Suprapubic skin (tissue), 4 donors: ENCODE measurements at regions not wholly inside any gene's neighbourhood (a gene's known extent, or its start where the extent isn't known, plus 50 kb on each side); places are given as distances from the start of the nearest gene placed in this dataset.
"Not testable (repeated sequence)": the region's sequence is repeated elsewhere in the genome, so short reads cannot be mapped to it uniquely, and the experiment has no call there.

Experiments
- DNase-seq, 2 donors: peaks; one replicate each; pipeline ENCODE4 v3.0.0-alpha.2; 2019; ENCODE audit warnings: low spot score in 2 of 2
- H3K27ac ChIP-seq: fragments of 200-600 bp; sonication (generic); one replicate; pipeline ENCODE4 v1.5.1; 2019
- H3K27me3 ChIP-seq: fragments of 200-600 bp; sonication (generic); one replicate; pipeline ENCODE4 v1.5.1; 2019
- H3K36me3 ChIP-seq: fragments of 200-600 bp; sonication (generic); one replicate; pipeline ENCODE4 v1.5.1; 2019
- H3K4me1 ChIP-seq: fragments of 200-600 bp; sonication (generic); one replicate; pipeline ENCODE4 v1.5.1; 2019
- H3K4me3 ChIP-seq: fragments of 200-600 bp; sonication (generic); one replicate; pipeline ENCODE4 v1.5.1; 2019; ENCODE audit warnings: mild to moderate bottlenecking
- H3K9me3 ChIP-seq: fragments of 200-600 bp; sonication (generic); one replicate; pipeline ENCODE4 v1.5.1; 2019
- CTCF ChIP-seq, 2 donors: fragments of 200-600 bp in 1 of 2; fragments of 450-650 bp in 1 of 2; sonication (generic) in 1 of 2; IDR thresholded peaks; one replicate each; pipeline ENCODE4 v1.5.1; 2016 to 2019; ENCODE audit warnings: antibody characterized with exemption in 2 of 2, mild to moderate bottlenecking in 1 of 2, moderate library complexity in 1 of 2
- EP300 ChIP-seq: sonication (generic); formaldehyde crosslinking; IDR thresholded peaks from one replicate; pipeline ENCODE4 v1.6.1; 2017; ENCODE audit warnings: antibody characterized with exemption
- POLR2A ChIP-seq, 2 donors: fragments of 450-650 bp; IDR thresholded peaks; one replicate each; pipeline ENCODE4 v1.6.1; 2017; ENCODE audit warnings: antibody characterized with exemption in 2 of 2, mild to moderate bottlenecking in 2 of 2, moderate library complexity in 2 of 2
- POLR2AphosphoS5 ChIP-seq, 3 donors: sonication (generic); formaldehyde crosslinking; IDR thresholded peaks; one replicate each; pipeline ENCODE4 v1.6.1; 2017; ENCODE audit warnings: antibody characterized with exemption in 3 of 3
- WGBS: methylation state at CpG from one replicate; pipeline ENCODE4 v1.1.5; 2018; 5-methylcytosine and 5-hydroxymethylcytosine counted together

- H3K27ac ChIP-seq: no peak overlapping the region
- H3K27me3 ChIP-seq: no peaks in the 10 kb centered on the region
- H3K4me3 ChIP-seq: no peak overlapping the region
- DNase-seq: no peak
- no peaks in the 10 kb centered on the region for H3K36me3 ChIP-seq
- no peaks in the 10 kb centered on the region for H3K9me3 ChIP-seq
- TF ChIP-seq CTCF (IDR thresholded peaks at IDR 0.05) (no peak), EP300 (no peak), POLR2A (IDR thresholded peaks at IDR 0.05) (no peak), POLR2AphosphoS5 (IDR thresholded peaks at IDR 0.05) (no peak)
- H3K4me1 ChIP-seq: no peaks in the 10 kb centered on the region
- WGBS: 81% methylated on average over 5 of the region's 5 CpGs
These were observed 129.6 kb downstream of the ZNF675 start for GRCh38 chr19:23557381-23557780.

GRCh38 chr19:23554548-23554947 is 132.5 kb downstream of the ZNF675 start:
- Histone ChIP-seq H3K4me3 (no peak overlapping the region), H3K9me3 (no peaks in the 10 kb centered on the region), H3K36me3 (no peaks in the 10 kb centered on the region), H3K27ac (no peak overlapping the region), H3K27me3 (no peaks in the 10 kb centered on the region), H3K4me1 (no peaks in the 10 kb centered on the region)
- no peak for TF ChIP-seq POLR2A (IDR thresholded peaks at IDR 0.05)
- DNase-seq: no peak
- WGBS: 62% methylated on average over 1 of the region's 1 CpG

- 50% methylated on average over 2 of the region's 2 CpGs for WGBS
- not testable (repeated sequence) for H3K4me3 ChIP-seq, H3K9me3 ChIP-seq, H3K4me1 ChIP-seq, DNase-seq, H3K36me3 ChIP-seq, H3K27me3 ChIP-seq
- peak overlapping the region; percentile 41 for H3K27ac ChIP-seq
These were observed 136.9 kb downstream of the ZNF675 start for GRCh38 chr19:23550102-23550501.

- no peaks in the 10 kb centered on the region for H3K36me3 ChIP-seq
- no peaks in the 10 kb centered on the region for H3K4me1 ChIP-seq
- H3K9me3 ChIP-seq: no peaks in the 10 kb centered on the region
- WGBS: 84% methylated on average over 11 of the region's 11 CpGs
- TF ChIP-seq POLR2AphosphoS5 (IDR thresholded peaks at IDR 0.05) (no peak), EP300 (no peak), CTCF (IDR thresholded peaks at IDR 0.05) (no peak), POLR2A (IDR thresholded peaks at IDR 0.05) (no peak)
- no peak overlapping the region for H3K27ac ChIP-seq
- no peak for DNase-seq
- H3K4me3 ChIP-seq: no peak overlapping the region
- H3K27me3 ChIP-seq: no peaks in the 10 kb centered on the region
These were observed 139.1 kb downstream of the ZNF675 start for GRCh38 chr19:23547816-23548430.

- WGBS: 72% methylated on average over 3 of the region's 3 CpGs
- H3K27me3 ChIP-seq: no peaks in the 10 kb centered on the region
- no peak for TF ChIP-seq EP300
- TF ChIP-seq POLR2A (IDR thresholded peaks at IDR 0.05): no peak
- no peak for TF ChIP-seq POLR2AphosphoS5 (IDR thresholded peaks at IDR 0.05)
- TF ChIP-seq CTCF (IDR thresholded peaks at IDR 0.05): no peak
- no peaks in the 10 kb centered on the region for H3K4me1 ChIP-seq
- no peak for DNase-seq
- no peaks in the 10 kb centered on the region for H3K9me3 ChIP-seq
- H3K4me3 ChIP-seq: no peak overlapping the region
- H3K27ac ChIP-seq: no peak overlapping the region
- no peaks in the 10 kb centered on the region for H3K36me3 ChIP-seq
These were observed 139.9 kb downstream of the ZNF675 start for GRCh38 chr19:23547156-23547555.

- no peak overlapping the region for H3K27ac ChIP-seq
- DNase-seq: no peak
- no peaks in the 10 kb centered on the region for H3K27me3 ChIP-seq
- H3K36me3 ChIP-seq: no peaks in the 10 kb centered on the region
- H3K4me1 ChIP-seq: no peaks in the 10 kb centered on the region
- 75% methylated on average over 2 of the region's 2 CpGs for WGBS
- no peak overlapping the region for H3K4me3 ChIP-seq
- H3K9me3 ChIP-seq: no peaks in the 10 kb centered on the region
- no peak for TF ChIP-seq EP300
- no peak for TF ChIP-seq POLR2A (IDR thresholded peaks at IDR 0.05)
- TF ChIP-seq CTCF (IDR thresholded peaks at IDR 0.05): no peak
- no peak for TF ChIP-seq POLR2AphosphoS5 (IDR thresholded peaks at IDR 0.05)
These were observed 143.7 kb downstream of the ZNF675 start for GRCh38 chr19:23543351-23543750.
